GM18519 (cell line): ENCODE measurements at regions not wholly inside any gene's neighbourhood (a gene's known extent, or its start where the extent isn't known, plus 50 kb on each side); places are given as distances from the start of the nearest gene placed in this dataset.

Source experiments
- ATAC-seq: cut with Tn5 transposase; IDR thresholded peaks from one replicate; pipeline ENCODE4 v1.9.1; 2021; ENCODE audit warnings: mild to moderate bottlenecking, moderate library complexity; ENCODE audit not compliant: unreplicated experiment, low FRiP score

- ATAC-seq: no peak
Observed at GRCh38 chr18:34583895-34584294, 126.2 kb upstream of the DTNA start.

GRCh38 chr18:34590503-34590902, 119.6 kb upstream of the DTNA start:
- ATAC-seq: no peak

GRCh38 chr18:34591920-34592444, 118.1 kb upstream of the DTNA start:
- no peak for ATAC-seq

GRCh38 chr18:34592481-34592880, 117.6 kb upstream of the DTNA start:
- ATAC-seq: no peak

- ATAC-seq: no peak
Observed at GRCh38 chr18:34592961-34593382, 117.1 kb upstream of the DTNA start.

GRCh38 chr18:34594266-34594665, 115.8 kb upstream of the DTNA start:
- ATAC-seq: no peak

GRCh38 chr18:34595690-34596089, 114.4 kb upstream of the DTNA start:
- ATAC-seq: no peak

GRCh38 chr18:34598120-34598635, 111.9 kb upstream of the DTNA start:
- ATAC-seq: no peak

GRCh38 chr18:34600158-34600557, 109.9 kb upstream of the DTNA start:
- ATAC-seq: no peak

GRCh38 chr18:34600874-34601656, 109.0 kb upstream of the DTNA start:
- no peak for ATAC-seq

GRCh38 chr18:34604591-34604990, 105.5 kb upstream of the DTNA start:
- ATAC-seq: no peak

GRCh38 chr18:34606851-34607250, 103.2 kb upstream of the DTNA start:
- no peak for ATAC-seq

GRCh38 chr18:34608064-34608463, 102.0 kb upstream of the DTNA start:
- ATAC-seq: no peak

- no peak for ATAC-seq
Observed at GRCh38 chr18:34609986-34610648, 100.0 kb upstream of the DTNA start.

- no peak for ATAC-seq
Observed at GRCh38 chr18:34611904-34612303, 98.2 kb upstream of the DTNA start.

GRCh38 chr18:34620258-34620861, 89.7 kb upstream of the DTNA start:
- no peak for ATAC-seq

GRCh38 chr18:34623557-34623956, 86.5 kb upstream of the DTNA start:
- no peak for ATAC-seq

- ATAC-seq: no peak
Observed at GRCh38 chr18:34624551-34624950, 85.5 kb upstream of the DTNA start.

- ATAC-seq: no peak
Observed at GRCh38 chr18:34626404-34627136, 83.5 kb upstream of the DTNA start.

GRCh38 chr18:34627137-34627920, 82.8 kb upstream of the DTNA start:
- no peak for ATAC-seq
